PC-9 (cell line): ENCODE measurements at regions not wholly inside any gene's neighbourhood (a gene's known extent, or its start where the extent isn't known, plus 50 kb on each side); places are given as distances from the start of the nearest gene placed in this dataset.

ENCODE experiments used
- BruUV-seq: library from RNA; stranded (reverse); fragments of 400-500 nt; replicated peaks from 2 replicates; lab custom pipeline; 2021; lab: Mats Ljungman, UMichigan
- CTCF ChIA-PET: fragments of 300-600 bp; sonication (Branson Sonifier 250); formaldehyde crosslinking; loops from one replicate; lab custom pipeline; 2022; ENCODE audit warnings: antibody characterized with exemption; lab: Charles Lee
- POLR2A ChIA-PET: fragments of 300-600 bp; sonication (Branson Sonifier 250); formaldehyde crosslinking; loops from one replicate; lab custom pipeline; 2022; ENCODE audit warnings: antibody characterized with exemption; ENCODE audit not compliant: unreplicated experiment; lab: Charles Lee
- DNase-seq, 2 experiments: peaks; one replicate each; pipeline versions ENCODE4 v3.0.0 to v3.0.0-alpha.2; 2015 to 2022; ENCODE audit warnings: mixed read lengths in 1 of 2
- H2AFZ ChIP-seq: fragments of 200-600 bp; sonication (generic); 2 replicates; pipeline ENCODE4 v1.8.1; 2017; ENCODE audit warnings: antibody characterized with exemption
- H3F3A ChIP-seq: fragments of 200-600 bp; sonication (generic); 2 replicates; pipeline ENCODE4 v1.8.1; 2017; ENCODE audit warnings: antibody characterized with exemption, mild to moderate bottlenecking, low read depth; ENCODE audit not compliant: insufficient read depth
- H3K27ac ChIP-seq: fragments of 200-600 bp; sonication (generic); 2 replicates; pipeline ENCODE4 v1.6.1; 2016; ENCODE audit warnings: mixed run types
- H3K27me3 ChIP-seq: fragments of 200-600 bp; sonication (generic); 2 replicates; pipeline ENCODE4 v1.6.1; 2016; ENCODE audit warnings: low read depth, mixed run types; ENCODE audit not compliant: insufficient read depth
- H3K36me3 ChIP-seq: fragments of 200-600 bp; sonication (generic); 2 replicates; pipeline ENCODE4 v1.6.1; 2016; ENCODE audit warnings: low read depth, mixed run types
- H3K4me1 ChIP-seq: fragments of 200-600 bp; sonication (generic); replicated peaks from 2 replicates; pipeline ENCODE4 v1.6.1; 2016; ENCODE audit warnings: mixed run types; ENCODE audit not compliant: insufficient read depth
- H3K4me2 ChIP-seq: fragments of 200-600 bp; sonication (generic); 2 replicates; pipeline ENCODE4 v1.6.1; 2017; ENCODE audit warnings: mixed run types
- H3K4me3 ChIP-seq: fragments of 200-600 bp; sonication (generic); 2 replicates; pipeline ENCODE4 v1.6.1; 2016; ENCODE audit warnings: mixed run types
- H3K79me2 ChIP-seq: fragments of 200-600 bp; sonication (generic); 2 replicates; pipeline ENCODE4 v1.6.1; 2017; ENCODE audit warnings: low read depth, mixed run types
- H3K9me2 ChIP-seq: fragments of 200-600 bp; sonication (generic); 2 replicates; pipeline ENCODE4 v1.8.1; 2017; ENCODE audit warnings: mild to moderate bottlenecking; ENCODE audit not compliant: insufficient read depth
- H3K9me3 ChIP-seq: fragments of 200-600 bp; sonication (generic); 2 replicates; pipeline ENCODE4 v1.8.1; 2016; ENCODE audit warnings: low read depth; ENCODE audit not compliant: insufficient read depth
- H4K20me1 ChIP-seq: fragments of 200-600 bp; sonication (generic); 2 replicates; pipeline ENCODE4 v1.8.1; 2017; ENCODE audit not compliant: insufficient read depth
- EZH2 ChIP-seq: fragments of 200-600 bp; sonication (generic); IDR thresholded peaks from 2 replicates; pipeline ENCODE4 v1.8.0; 2017; ENCODE audit warnings: antibody characterized with exemption, low read depth
- intact Hi-C: fragments of 100-400 bp; cut with micrococcal nuclease; formaldehyde crosslinking; loops from one replicate; pipeline ENCODE4 v1.10.0; 2022; ENCODE audit not compliant: unreplicated experiment
- TF ChIP-seq, protein P1 (sequence below): fragments of 200-600 bp; sonication (generic); conservative IDR thresholded peaks from 2 replicates; pipeline ENCODE4 v1.6.1; 2017; ENCODE audit warnings: mixed run types, antibody characterized with exemption, mild to moderate bottlenecking, moderate library complexity

DNA sequence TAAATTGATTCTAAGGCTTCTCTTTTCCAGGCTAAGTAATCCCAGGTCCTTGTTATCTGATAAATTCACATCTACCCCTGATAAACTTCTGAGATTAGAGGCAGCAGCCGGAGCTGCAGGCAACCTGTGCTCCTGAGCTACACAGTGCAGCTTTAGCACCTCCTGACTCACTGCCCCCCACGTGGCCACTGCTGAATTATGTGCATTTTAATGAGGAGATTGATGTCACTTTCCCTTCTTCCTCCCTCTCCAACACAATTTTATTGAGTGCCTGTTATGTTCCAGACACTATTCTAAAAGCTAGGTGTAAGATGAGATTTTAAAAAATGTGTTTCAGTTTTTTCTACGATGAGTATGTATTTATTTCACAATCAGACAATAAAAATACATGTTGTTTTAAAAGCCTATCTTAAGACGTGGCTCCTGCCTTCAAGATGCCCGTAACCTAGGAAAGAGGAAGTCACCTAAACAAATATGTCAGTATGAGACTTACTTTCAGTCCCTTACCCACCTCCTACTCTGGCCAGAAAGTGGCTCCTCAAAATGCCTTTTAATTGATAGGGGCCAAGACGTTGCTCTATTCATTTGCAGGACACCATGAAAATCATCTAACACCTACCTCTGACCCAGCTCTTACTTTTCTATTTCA is 161.5 kb upstream of the PFN2 start:
- H3K9me2 ChIP-seq = no peaks in the 10 kb centered on the region; the same call in 1 of the 2 replicates
- no peaks in the 10 kb centered on the region for H3K36me3 ChIP-seq
- no peaks in the 10 kb centered on the region for H3K9me3 ChIP-seq
- H3F3A ChIP-seq = no peaks in the 10 kb centered on the region
- no TSS peak for BruUV-seq
- intact Hi-C loops = no loop called here
- ChIA-PET CTCF (no interaction called here), POLR2A (no interaction called here)
- no peak overlapping the region for H3K27ac ChIP-seq
- no peaks in the 10 kb centered on the region for H4K20me1 ChIP-seq
- H3K4me3 ChIP-seq = no peak overlapping the region
- TF ChIP-seq EZH2 = no peak
- TF ChIP-seq, protein P1, sequence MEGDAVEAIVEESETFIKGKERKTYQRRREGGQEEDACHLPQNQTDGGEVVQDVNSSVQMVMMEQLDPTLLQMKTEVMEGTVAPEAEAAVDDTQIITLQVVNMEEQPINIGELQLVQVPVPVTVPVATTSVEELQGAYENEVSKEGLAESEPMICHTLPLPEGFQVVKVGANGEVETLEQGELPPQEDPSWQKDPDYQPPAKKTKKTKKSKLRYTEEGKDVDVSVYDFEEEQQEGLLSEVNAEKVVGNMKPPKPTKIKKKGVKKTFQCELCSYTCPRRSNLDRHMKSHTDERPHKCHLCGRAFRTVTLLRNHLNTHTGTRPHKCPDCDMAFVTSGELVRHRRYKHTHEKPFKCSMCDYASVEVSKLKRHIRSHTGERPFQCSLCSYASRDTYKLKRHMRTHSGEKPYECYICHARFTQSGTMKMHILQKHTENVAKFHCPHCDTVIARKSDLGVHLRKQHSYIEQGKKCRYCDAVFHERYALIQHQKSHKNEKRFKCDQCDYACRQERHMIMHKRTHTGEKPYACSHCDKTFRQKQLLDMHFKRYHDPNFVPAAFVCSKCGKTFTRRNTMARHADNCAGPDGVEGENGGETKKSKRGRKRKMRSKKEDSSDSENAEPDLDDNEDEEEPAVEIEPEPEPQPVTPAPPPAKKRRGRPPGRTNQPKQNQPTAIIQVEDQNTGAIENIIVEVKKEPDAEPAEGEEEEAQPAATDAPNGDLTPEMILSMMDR = no peak
- H2AFZ ChIP-seq = no peak overlapping the region
- H3K4me1 ChIP-seq = no peaks in the 10 kb centered on the region
- no peaks in the 10 kb centered on the region for H3K79me2 ChIP-seq
- H3K4me2 ChIP-seq = no peak overlapping the region
- no peak for DNase-seq
- no peaks in the 10 kb centered on the region for H3K27me3 ChIP-seq

DNA sequence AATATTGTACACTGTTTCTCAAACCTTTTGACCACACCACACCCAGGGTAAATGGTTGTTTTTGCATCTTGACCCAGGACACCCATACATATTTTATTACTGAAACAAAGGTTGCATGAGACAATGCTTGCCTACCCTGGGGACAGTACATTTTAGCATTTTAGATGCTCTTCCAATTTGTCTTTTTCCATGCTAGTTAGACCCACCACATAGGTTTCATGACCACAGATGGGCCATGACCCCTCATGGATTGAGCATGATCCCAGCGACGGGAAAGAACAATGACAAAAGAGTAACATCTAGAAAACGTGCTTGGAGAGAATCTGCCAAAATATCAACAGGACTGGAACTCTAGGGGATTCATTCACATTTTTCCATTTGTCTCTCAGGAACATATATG is 161.0 kb upstream of the PFN2 start:
- no peak for TF ChIP-seq EZH2
- TF ChIP-seq, protein P1 = no peak
- no peaks in the 10 kb centered on the region for H3F3A ChIP-seq
- intact Hi-C loops = no loop called here
- no peaks in the 10 kb centered on the region for H3K27me3 ChIP-seq
- H3K36me3 ChIP-seq = no peaks in the 10 kb centered on the region
- no peak overlapping the region for H3K27ac ChIP-seq
- no peak overlapping the region for H3K4me2 ChIP-seq
- H4K20me1 ChIP-seq = no peaks in the 10 kb centered on the region
- no peaks in the 10 kb centered on the region for H3K4me1 ChIP-seq
- POLR2A ChIA-PET = no interaction called here
- H3K9me3 ChIP-seq = no peaks in the 10 kb centered on the region
- DNase-seq = no peak
- H3K9me2 ChIP-seq = no peaks in the 10 kb centered on the region; the same call in 1 of the 2 replicates
- CTCF ChIA-PET = no interaction called here
- H2AFZ ChIP-seq = no peak overlapping the region
- no peak overlapping the region for H3K4me3 ChIP-seq
- no TSS peak for BruUV-seq
- H3K79me2 ChIP-seq = no peaks in the 10 kb centered on the region

DNA sequence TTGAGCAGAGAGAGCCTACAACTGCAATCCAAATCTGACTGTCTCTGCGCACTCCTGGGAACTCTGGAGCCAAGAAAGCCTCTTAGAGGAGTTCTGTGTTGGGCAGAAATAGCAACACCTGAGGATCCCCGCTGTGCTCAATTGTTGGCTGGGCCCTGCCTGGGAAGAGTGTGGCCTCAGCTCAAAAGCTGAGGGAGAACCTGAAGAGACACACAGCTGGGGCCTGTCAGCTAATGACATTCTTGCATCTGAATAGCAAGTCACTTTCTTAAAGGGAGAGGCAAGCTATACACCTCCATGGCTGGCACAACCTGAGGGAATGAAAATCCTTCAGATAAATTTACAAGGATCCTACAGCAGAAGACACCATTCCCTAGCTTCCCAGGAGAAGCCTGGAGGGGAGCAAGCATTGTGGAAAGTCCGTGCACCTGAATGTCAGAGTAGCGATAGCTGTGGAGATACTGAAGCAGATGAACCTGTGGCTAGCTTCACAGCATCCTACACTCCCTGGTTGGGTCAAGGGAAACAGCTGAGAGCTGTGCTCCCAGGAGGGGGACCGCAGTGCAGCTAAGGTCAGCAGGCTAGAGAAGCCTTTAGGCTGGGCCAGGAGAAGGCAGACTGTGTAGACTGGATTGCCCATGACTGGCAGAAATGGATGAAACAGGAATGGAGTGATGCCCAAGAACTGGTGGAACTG is 159.9 kb upstream of the PFN2 start:
- Histone ChIP-seq H3K4me2 (no peak overlapping the region), H4K20me1 (no peaks in the 10 kb centered on the region), H3K9me3 (no peaks in the 10 kb centered on the region), H2AFZ (no peak overlapping the region), H3K36me3 (no peaks in the 10 kb centered on the region), H3K79me2 (no peaks in the 10 kb centered on the region), H3F3A (no peaks in the 10 kb centered on the region), H3K4me1 (no peaks in the 10 kb centered on the region), H3K27ac (no peak overlapping the region), H3K27me3 (no peaks in the 10 kb centered on the region), H3K9me2 (no peaks in the 10 kb centered on the region; the same call in 1 of the 2 replicates), H3K4me3 (no peak overlapping the region)
- ChIA-PET CTCF (no interaction called here), POLR2A (no interaction called here)
- intact Hi-C loops = no loop called here
- TF ChIP-seq EZH2 = no peak
- TF ChIP-seq, protein P1 = no peak
- no peak for DNase-seq
- no TSS peak for BruUV-seq
